ENCODE measurements at regions not wholly inside any gene's neighbourhood (a gene's known extent, or its start where the extent isn't known, plus 50 kb on each side); places are given as distances from the start of the nearest gene placed in this dataset.

GRCh38 chr4:175106301-175106700 is 188.1 kb downstream of the ADAM29 start:
- H3K27me3 ChIP-seq (ENCODE audit: control insufficient read depth, extremely low read depth, insufficient read depth, low read length): no peaks in the 10 kb centered on the region
- H3K4me2 ChIP-seq (ENCODE audit: control insufficient read depth, extremely low read depth, insufficient read depth, low read depth, low read length): no peak overlapping the region
- TF ChIP-seq EZH2 (IDR thresholded peaks at IDR 0.05; ENCODE audit: low read length): no peak
- no peak for TF ChIP-seq CTCF (optimal IDR thresholded peaks at IDR 0.05 in 1 of 3, IDR thresholded peaks at IDR 0.05 in 1 of 3, conservative IDR thresholded peaks at IDR 0.05 in 1 of 3; ENCODE audit: extremely low read depth in 1 of 3, insufficient read depth in 2 of 3, low read length in 3 of 3)
- no peak overlapping the region for H3K4me3 ChIP-seq (ENCODE audit: control insufficient read depth in 2 of 3, extremely low read depth in 1 of 3, insufficient read depth in 2 of 3, low read depth in 1 of 3, low read length in 3 of 3)
- no peak overlapping the region for H2AFZ ChIP-seq (ENCODE audit: control insufficient read depth, low read length)
- H3K79me2 ChIP-seq (ENCODE audit: control insufficient read depth, insufficient read depth, low read length): no peaks in the 10 kb centered on the region
- H4K20me1 ChIP-seq (ENCODE audit: control insufficient read depth, extremely low read depth, insufficient read depth, low read length): no peaks in the 10 kb centered on the region
- dilution Hi-C loops (cut with MboI; ENCODE audit: extremely low pct_ligation_motif_present, low sequenced_read_pairs): no loop called here
- FAIRE-seq (no peak), DNase-seq (ENCODE audit: low read depth, low spot score) (no peak)
- no peak overlapping the region for H3K27ac ChIP-seq (ENCODE audit: control insufficient read depth, insufficient read depth, low read length)
- no peak overlapping the region for H3K9ac ChIP-seq (ENCODE audit: control insufficient read depth, extremely low read depth, insufficient read depth, low read length)
- no peaks in the 10 kb centered on the region for H3K4me1 ChIP-seq (ENCODE audit: control insufficient read depth, extremely low read depth, insufficient read depth, low read length)
- H3K36me3 ChIP-seq (ENCODE audit: control insufficient read depth in 2 of 2, extremely low read depth in 1 of 2, insufficient read depth in 2 of 2, low read length in 2 of 2): no peaks in the 10 kb centered on the region
- H3K9me3 ChIP-seq (ENCODE audit: control insufficient read depth, low read depth, low read length): peaks cover 3% of the 10 kb centered on the region
- no peaks in the 10 kb centered on the region for H3K9me1 ChIP-seq (ENCODE audit: control insufficient read depth, extremely low read depth, insufficient read depth, low read length)

GRCh38 chr4:175109933-175110332 is 191.8 kb downstream of the ADAM29 start:
- Histone ChIP-seq H3K4me2 (ENCODE audit: control insufficient read depth, extremely low read depth, insufficient read depth, low read depth, low read length) (no peak overlapping the region), H3K4me3 (ENCODE audit: control insufficient read depth in 2 of 3, extremely low read depth in 1 of 3, insufficient read depth in 2 of 3, low read depth in 1 of 3, low read length in 3 of 3) (no peak overlapping the region), H3K36me3 (ENCODE audit: control insufficient read depth in 2 of 2, extremely low read depth in 1 of 2, insufficient read depth in 2 of 2, low read length in 2 of 2) (no peaks in the 10 kb centered on the region), H3K9me1 (ENCODE audit: control insufficient read depth, extremely low read depth, insufficient read depth, low read length) (no peaks in the 10 kb centered on the region), H3K4me1 (ENCODE audit: control insufficient read depth, extremely low read depth, insufficient read depth, low read length) (no peaks in the 10 kb centered on the region), H3K9me3 (ENCODE audit: control insufficient read depth, low read depth, low read length) (peaks cover 3% of the 10 kb centered on the region), H2AFZ (ENCODE audit: control insufficient read depth, low read length) (no peak overlapping the region), H3K9ac (ENCODE audit: control insufficient read depth, extremely low read depth, insufficient read depth, low read length) (no peak overlapping the region), H4K20me1 (ENCODE audit: control insufficient read depth, extremely low read depth, insufficient read depth, low read length) (no peaks in the 10 kb centered on the region), H3K27me3 (ENCODE audit: control insufficient read depth, extremely low read depth, insufficient read depth, low read length) (no peaks in the 10 kb centered on the region), H3K27ac (ENCODE audit: control insufficient read depth, insufficient read depth, low read length) (no peak overlapping the region), H3K79me2 (ENCODE audit: control insufficient read depth, insufficient read depth, low read length) (no peaks in the 10 kb centered on the region)
- TF ChIP-seq EZH2 (IDR thresholded peaks at IDR 0.05; ENCODE audit: low read length) (no peak), CTCF (optimal IDR thresholded peaks at IDR 0.05 in 1 of 3, IDR thresholded peaks at IDR 0.05 in 1 of 3, conservative IDR thresholded peaks at IDR 0.05 in 1 of 3; ENCODE audit: extremely low read depth in 1 of 3, insufficient read depth in 2 of 3, low read length in 3 of 3) (no peak)
- FAIRE-seq (no peak), DNase-seq (ENCODE audit: low read depth, low spot score) (no peak)
- dilution Hi-C loops (cut with MboI; ENCODE audit: extremely low pct_ligation_motif_present, low sequenced_read_pairs): no loop called here

Measured in keratinocyte (primary cell).